Cerebellar cortex (tissue), 1 donor: ENCODE measurements at regions not wholly inside any gene's neighbourhood (a gene's known extent, or its start where the extent isn't known, plus 50 kb on each side); places are given as distances from the start of the nearest gene placed in this dataset.

Source experiments
- DNase-seq: peaks from one replicate; pipeline ENCODE4 v3.0.0-alpha.2; 2015; ENCODE audit warnings: low spot score

GRCh38 chr5:125137535-125137934 is 391.1 kb upstream of the ZNF608 start:
- no peak for DNase-seq

- no peak for DNase-seq
Observed at GRCh38 chr5:125138266-125138665, 391.8 kb upstream of the ZNF608 start.

- DNase-seq, result no peak
Observed at GRCh38 chr5:125139590-125139989, 393.2 kb upstream of the ZNF608 start.

- DNase-seq, result no peak
Observed at GRCh38 chr5:125140220-125140619, 393.8 kb upstream of the ZNF608 start.

GRCh38 chr5:125140855-125141254 is 394.4 kb upstream of the ZNF608 start:
- no peak for DNase-seq

- no peak for DNase-seq
Observed at GRCh38 chr5:125142458-125142857, 396.0 kb upstream of the ZNF608 start.

- DNase-seq, result no peak
Observed at GRCh38 chr5:125143011-125143410, 396.6 kb upstream of the ZNF608 start.

GRCh38 chr5:125148076-125148475 is 401.6 kb upstream of the ZNF608 start:
- DNase-seq, result no peak

- DNase-seq, result no peak
Observed at GRCh38 chr5:125148706-125149105, 402.3 kb upstream of the ZNF608 start.

GRCh38 chr5:125149110-125149509 is 402.7 kb upstream of the ZNF608 start:
- DNase-seq, result no peak

GRCh38 chr5:125149527-125149926 is 403.1 kb upstream of the ZNF608 start:
- no peak for DNase-seq

GRCh38 chr5:125150041-125150669 is 403.7 kb upstream of the ZNF608 start:
- DNase-seq, result no peak

GRCh38 chr5:125151150-125151900 is 404.9 kb upstream of the ZNF608 start:
- no peak for DNase-seq

- no peak for DNase-seq
Observed at GRCh38 chr5:125152044-125152443, 405.6 kb upstream of the ZNF608 start.

GRCh38 chr5:125152461-125153189 is 406.2 kb upstream of the ZNF608 start:
- no peak for DNase-seq

GRCh38 chr5:125153231-125153630 is 406.8 kb upstream of the ZNF608 start:
- DNase-seq, result no peak

GRCh38 chr5:125154301-125155110 is 408.1 kb upstream of the ZNF608 start:
- DNase-seq, result no peak

GRCh38 chr5:125160787-125161502 is 414.5 kb upstream of the ZNF608 start:
- DNase-seq, result no peak

- no peak for DNase-seq
Observed at GRCh38 chr5:125162714-125163113, 416.3 kb upstream of the ZNF608 start.

GRCh38 chr5:125169396-125169795 is 423.0 kb upstream of the ZNF608 start:
- no peak for DNase-seq

GRCh38 chr5:125171641-125172040 is 425.2 kb upstream of the ZNF608 start:
- no peak for DNase-seq
